ENCODE measurements at regions not wholly inside any gene's neighbourhood (a gene's known extent, or its start where the extent isn't known, plus 50 kb on each side); places are given as distances from the start of the nearest gene placed in this dataset.

DNA sequence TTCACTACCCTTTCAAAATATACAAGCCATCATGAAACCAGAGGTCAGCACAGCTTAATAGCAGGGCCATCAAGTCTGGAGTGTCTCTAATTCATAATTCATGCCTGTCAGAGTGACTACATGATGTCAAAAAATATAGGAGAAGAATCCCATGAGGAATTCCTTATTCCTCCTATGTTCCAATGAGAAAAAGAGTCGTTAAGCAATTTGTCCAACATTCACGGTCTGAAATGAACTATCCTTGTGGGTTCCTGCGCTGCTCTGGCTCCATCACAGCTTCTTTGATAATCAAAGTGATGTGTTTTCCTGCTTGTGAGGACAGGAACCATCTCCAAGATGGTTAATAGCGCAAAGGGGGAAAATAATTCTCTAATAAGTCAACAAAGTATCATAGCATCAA, 560.4 kb upstream of the KLHL29 start:
- H3K27me3 ChIP-seq (ENCODE audit: control insufficient read depth, insufficient read depth, low read length), result no peaks in the 10 kb centered on the region
- no peaks in the 10 kb centered on the region for H3K36me3 ChIP-seq (ENCODE audit: control insufficient read depth, insufficient read depth, low read length)
- H3K27ac ChIP-seq (ENCODE audit: low read length), result no peak overlapping the region
- no peaks in the 10 kb centered on the region for H3K9me3 ChIP-seq (ENCODE audit: control insufficient read depth, insufficient read depth, low read depth, low read length)
- ChIA-PET POLR2A (no interaction called here), CTCF (no interaction called here)
- BruUV-seq (replicated peaks), result no TSS peak
- no peaks in the 10 kb centered on the region for H3K4me1 ChIP-seq (ENCODE audit: control insufficient read depth, insufficient read depth, low read length)
- no peak overlapping the region for H3K4me3 ChIP-seq (ENCODE audit: low read depth in 2 of 2, low read length in 2 of 2)
- DNase-seq (ENCODE audit: low read depth, low spot score) (no peak), ATAC-seq (no peak)
- in situ Hi-C loops (cut with HindIII; ENCODE audit: low pct_unique_long_range_greater_than_20kb, low sequenced_read_pairs), result no loop called here
- intact Hi-C loops (cut with micrococcal nuclease; ENCODE audit: unreplicated experiment), result no loop called here
- TF ChIP-seq SIN3A (IDR thresholded peaks at IDR 0.05; ENCODE audit: borderline replicate concordance, insufficient read depth, low read depth, low read length) (no peak), POLR2AphosphoS5 (IDR thresholded peaks at IDR 0.05; ENCODE audit: low read depth, low read length) (no peak), TCF7L2 (IDR thresholded peaks at IDR 0.05; ENCODE audit: low read depth, low read length) (no peak)
- TF ChIP-seq, protein P1, sequence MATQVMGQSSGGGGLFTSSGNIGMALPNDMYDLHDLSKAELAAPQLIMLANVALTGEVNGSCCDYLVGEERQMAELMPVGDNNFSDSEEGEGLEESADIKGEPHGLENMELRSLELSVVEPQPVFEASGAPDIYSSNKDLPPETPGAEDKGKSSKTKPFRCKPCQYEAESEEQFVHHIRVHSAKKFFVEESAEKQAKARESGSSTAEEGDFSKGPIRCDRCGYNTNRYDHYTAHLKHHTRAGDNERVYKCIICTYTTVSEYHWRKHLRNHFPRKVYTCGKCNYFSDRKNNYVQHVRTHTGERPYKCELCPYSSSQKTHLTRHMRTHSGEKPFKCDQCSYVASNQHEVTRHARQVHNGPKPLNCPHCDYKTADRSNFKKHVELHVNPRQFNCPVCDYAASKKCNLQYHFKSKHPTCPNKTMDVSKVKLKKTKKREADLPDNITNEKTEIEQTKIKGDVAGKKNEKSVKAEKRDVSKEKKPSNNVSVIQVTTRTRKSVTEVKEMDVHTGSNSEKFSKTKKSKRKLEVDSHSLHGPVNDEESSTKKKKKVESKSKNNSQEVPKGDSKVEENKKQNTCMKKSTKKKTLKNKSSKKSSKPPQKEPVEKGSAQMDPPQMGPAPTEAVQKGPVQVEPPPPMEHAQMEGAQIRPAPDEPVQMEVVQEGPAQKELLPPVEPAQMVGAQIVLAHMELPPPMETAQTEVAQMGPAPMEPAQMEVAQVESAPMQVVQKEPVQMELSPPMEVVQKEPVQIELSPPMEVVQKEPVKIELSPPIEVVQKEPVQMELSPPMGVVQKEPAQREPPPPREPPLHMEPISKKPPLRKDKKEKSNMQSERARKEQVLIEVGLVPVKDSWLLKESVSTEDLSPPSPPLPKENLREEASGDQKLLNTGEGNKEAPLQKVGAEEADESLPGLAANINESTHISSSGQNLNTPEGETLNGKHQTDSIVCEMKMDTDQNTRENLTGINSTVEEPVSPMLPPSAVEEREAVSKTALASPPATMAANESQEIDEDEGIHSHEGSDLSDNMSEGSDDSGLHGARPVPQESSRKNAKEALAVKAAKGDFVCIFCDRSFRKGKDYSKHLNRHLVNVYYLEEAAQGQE (IDR thresholded peaks at IDR 0.05; ENCODE audit: insufficient read depth in 1 of 2, low read depth in 2 of 2, low read length in 1 of 2), result no peak
- TF ChIP-seq, protein P2, sequence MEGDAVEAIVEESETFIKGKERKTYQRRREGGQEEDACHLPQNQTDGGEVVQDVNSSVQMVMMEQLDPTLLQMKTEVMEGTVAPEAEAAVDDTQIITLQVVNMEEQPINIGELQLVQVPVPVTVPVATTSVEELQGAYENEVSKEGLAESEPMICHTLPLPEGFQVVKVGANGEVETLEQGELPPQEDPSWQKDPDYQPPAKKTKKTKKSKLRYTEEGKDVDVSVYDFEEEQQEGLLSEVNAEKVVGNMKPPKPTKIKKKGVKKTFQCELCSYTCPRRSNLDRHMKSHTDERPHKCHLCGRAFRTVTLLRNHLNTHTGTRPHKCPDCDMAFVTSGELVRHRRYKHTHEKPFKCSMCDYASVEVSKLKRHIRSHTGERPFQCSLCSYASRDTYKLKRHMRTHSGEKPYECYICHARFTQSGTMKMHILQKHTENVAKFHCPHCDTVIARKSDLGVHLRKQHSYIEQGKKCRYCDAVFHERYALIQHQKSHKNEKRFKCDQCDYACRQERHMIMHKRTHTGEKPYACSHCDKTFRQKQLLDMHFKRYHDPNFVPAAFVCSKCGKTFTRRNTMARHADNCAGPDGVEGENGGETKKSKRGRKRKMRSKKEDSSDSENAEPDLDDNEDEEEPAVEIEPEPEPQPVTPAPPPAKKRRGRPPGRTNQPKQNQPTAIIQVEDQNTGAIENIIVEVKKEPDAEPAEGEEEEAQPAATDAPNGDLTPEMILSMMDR (IDR thresholded peaks at IDR 0.05), result no peak

DNA sequence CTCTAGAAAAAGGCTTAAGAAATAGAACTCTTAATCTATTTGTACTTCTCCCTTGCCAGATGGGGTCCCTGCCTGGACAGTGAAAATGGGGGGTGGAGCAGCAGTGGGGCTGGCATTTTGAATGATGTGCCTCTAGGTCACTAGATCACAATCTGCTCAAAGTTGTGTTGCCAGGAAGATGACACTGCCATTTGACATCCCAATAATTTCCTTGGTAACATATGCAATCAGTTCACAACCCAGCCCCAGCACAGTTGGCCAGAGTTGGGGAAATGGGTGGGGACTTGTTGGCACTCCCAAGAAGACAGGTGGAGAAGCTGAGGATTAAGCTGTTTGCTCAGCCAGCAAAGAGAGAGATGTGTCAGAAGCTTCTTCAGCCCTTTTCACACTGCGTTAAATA, 558.3 kb upstream of the KLHL29 start:
- POLR2A ChIA-PET, result no interaction called here
- H3K27me3 ChIP-seq (ENCODE audit: control insufficient read depth, insufficient read depth, low read length), result no peaks in the 10 kb centered on the region
- intact Hi-C loops (cut with micrococcal nuclease; ENCODE audit: unreplicated experiment), result no loop called here
- H3K36me3 ChIP-seq (ENCODE audit: control insufficient read depth, insufficient read depth, low read length), result no peaks in the 10 kb centered on the region
- in situ Hi-C loops (cut with HindIII; ENCODE audit: low pct_unique_long_range_greater_than_20kb, low sequenced_read_pairs), result no loop called here
- no peaks in the 10 kb centered on the region for H3K4me1 ChIP-seq (ENCODE audit: control insufficient read depth, insufficient read depth, low read length)
- TF ChIP-seq, protein P2 (IDR thresholded peaks at IDR 0.05), result no peak
- TF ChIP-seq, protein P1 (IDR thresholded peaks at IDR 0.05; ENCODE audit: insufficient read depth in 1 of 2, low read depth in 2 of 2, low read length in 1 of 2), result no peak
- TF ChIP-seq SIN3A (IDR thresholded peaks at IDR 0.05; ENCODE audit: borderline replicate concordance, insufficient read depth, low read depth, low read length) (no peak), POLR2AphosphoS5 (IDR thresholded peaks at IDR 0.05; ENCODE audit: low read depth, low read length) (no peak), TCF7L2 (IDR thresholded peaks at IDR 0.05; ENCODE audit: low read depth, low read length) (no peak)
- CTCF ChIA-PET, result no interaction called here
- no peak overlapping the region for H3K27ac ChIP-seq (ENCODE audit: low read length)
- no TSS peak for BruUV-seq (replicated peaks)
- DNase-seq (ENCODE audit: low read depth, low spot score) (no peak), ATAC-seq (no peak)
- no peaks in the 10 kb centered on the region for H3K9me3 ChIP-seq (ENCODE audit: control insufficient read depth, insufficient read depth, low read depth, low read length)
- no peak overlapping the region for H3K4me3 ChIP-seq (ENCODE audit: low read depth in 2 of 2, low read length in 2 of 2)

Data from Panc1 (cell line).